Stimulated activated effector memory CD8-positive, alpha-beta T cell treated with anti-CD3 and anti-CD28 coated beads, Interleukin-12 subunit alpha, Interleukin-12 subunit beta, amount 100 ng/mL, for 72 hours (primary cell): ENCODE measurements at regions not wholly inside any gene's neighbourhood (a gene's known extent, or its start where the extent isn't known, plus 50 kb on each side); places are given as distances from the start of the nearest gene placed in this dataset.
"Not testable (repeated sequence)": the region's sequence is repeated elsewhere in the genome, so short reads cannot be mapped to it uniquely, and the experiment has no call there.

Experiments used
- ATAC-seq: fragments of 150-1000 bp; cut with Tn5 transposase; 2 replicates; pipeline ENCODE4 v1.10.0; 2021
- DNase-seq, 2 donors: peaks; one replicate each; pipeline ENCODE4 v3.0.0; 2021 to 2022; ENCODE audit warnings: low spot score in 2 of 2
- H3K27ac Mint-ChIP-seq: one replicate; pipeline ENCODE4 v1.8.0; 2022; ENCODE audit warnings: mild to moderate bottlenecking, mixed read lengths
- H3K36me3 Mint-ChIP-seq: one replicate; pipeline ENCODE4 v1.8.0; 2022; ENCODE audit warnings: mild to moderate bottlenecking, mixed read lengths
- H3K4me1 Mint-ChIP-seq: one replicate; pipeline ENCODE4 v1.8.0; 2022; ENCODE audit warnings: mixed read lengths
- H3K4me3 Mint-ChIP-seq: one replicate; pipeline ENCODE4 v1.8.0; 2022; ENCODE audit warnings: mild to moderate bottlenecking, mixed read lengths
- H3K9me3 Mint-ChIP-seq: one replicate; pipeline ENCODE4 v1.8.0; 2022; ENCODE audit warnings: mixed read lengths

DNA sequence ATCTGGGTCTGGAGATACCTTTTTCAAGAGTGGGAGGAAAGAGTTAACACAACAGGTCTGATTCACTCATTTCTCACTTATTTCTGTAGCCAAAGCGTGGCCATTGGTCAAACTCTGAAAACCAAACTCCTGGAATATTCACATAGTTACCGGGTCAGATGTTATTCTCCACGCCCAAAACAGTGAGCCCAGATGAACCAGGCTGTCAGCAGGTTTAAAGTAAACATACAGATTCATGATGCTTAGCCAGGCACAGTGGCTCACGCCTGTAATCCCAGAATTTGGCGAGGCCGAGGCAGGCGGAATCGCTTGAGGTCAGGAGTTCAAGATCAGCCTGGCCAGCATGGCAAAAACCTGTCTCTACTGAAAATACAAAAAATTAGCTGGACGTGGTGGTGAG lies 126.1 kb downstream of the SEPTIN7 start:
- DNase-seq = peak in 1 of 2 donors; percentile 10
- H3K27ac Mint-ChIP-seq, H3K36me3 Mint-ChIP-seq, H3K4me3 Mint-ChIP-seq, H3K4me1 Mint-ChIP-seq, ATAC-seq, H3K9me3 Mint-ChIP-seq: not testable (repeated sequence)

GRCh38 chr7:35931134-35931533 lies 130.3 kb downstream of the SEPTIN7 start:
- not testable (repeated sequence) for DNase-seq, H3K4me1 Mint-ChIP-seq, H3K27ac Mint-ChIP-seq, H3K9me3 Mint-ChIP-seq, H3K36me3 Mint-ChIP-seq, ATAC-seq, H3K4me3 Mint-ChIP-seq

DNA sequence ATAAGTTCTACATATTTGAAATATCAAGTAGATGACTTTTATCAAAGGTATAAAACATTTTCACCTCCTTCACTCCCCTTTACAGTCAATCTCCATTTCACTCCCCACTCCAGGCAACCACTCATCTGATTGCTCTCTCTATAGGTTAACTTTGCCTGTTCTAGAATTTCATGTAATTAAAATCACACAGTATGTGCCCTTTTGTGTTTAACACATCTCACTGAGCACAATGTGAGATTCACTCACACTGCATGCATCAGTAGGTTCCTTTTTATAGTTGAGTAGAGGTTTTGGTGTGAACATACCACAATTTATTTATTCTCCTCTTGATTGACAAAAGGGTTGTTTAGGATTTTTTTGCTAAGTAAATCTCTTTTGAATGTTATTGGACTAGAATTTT lies 130.7 kb downstream of the SEPTIN7 start:
- not testable (repeated sequence) for DNase-seq, H3K27ac Mint-ChIP-seq

GRCh38 chr7:35940695-35941094 lies 139.8 kb downstream of the SEPTIN7 start:
- H3K27ac Mint-ChIP-seq, H3K4me1 Mint-ChIP-seq, ATAC-seq, H3K36me3 Mint-ChIP-seq, H3K4me3 Mint-ChIP-seq, H3K9me3 Mint-ChIP-seq: not testable (repeated sequence)
- peak in 1 of 2 donors; percentile 22 for DNase-seq

More for the DNA sequence above, 130.7 kb downstream of the SEPTIN7 start:
- not testable (repeated sequence) for H3K36me3 Mint-ChIP-seq, H3K4me1 Mint-ChIP-seq, H3K4me3 Mint-ChIP-seq, H3K9me3 Mint-ChIP-seq, ATAC-seq

DNA sequence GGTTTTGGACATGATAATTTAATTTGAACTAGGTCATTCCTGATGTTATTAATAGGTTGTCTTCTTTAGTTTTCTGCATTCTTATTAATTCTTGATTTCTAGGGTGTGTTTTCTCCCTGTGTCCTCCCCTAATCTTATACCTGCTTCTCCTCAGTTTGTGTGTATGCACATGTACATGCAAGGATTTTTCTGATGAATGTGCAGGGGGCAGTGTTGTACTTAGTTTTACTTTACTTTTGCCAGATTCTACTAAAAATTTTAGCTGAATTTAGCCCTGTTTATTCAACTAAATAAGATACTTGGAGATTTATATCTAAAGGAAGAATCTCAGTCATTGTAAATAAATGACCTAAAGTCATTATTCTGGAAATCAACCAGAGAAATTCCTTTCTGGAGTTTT lies 144.8 kb downstream of the SEPTIN7 start:
- not testable (repeated sequence) for H3K36me3 Mint-ChIP-seq, H3K27ac Mint-ChIP-seq, H3K9me3 Mint-ChIP-seq, H3K4me3 Mint-ChIP-seq, H3K4me1 Mint-ChIP-seq, DNase-seq, ATAC-seq

DNA sequence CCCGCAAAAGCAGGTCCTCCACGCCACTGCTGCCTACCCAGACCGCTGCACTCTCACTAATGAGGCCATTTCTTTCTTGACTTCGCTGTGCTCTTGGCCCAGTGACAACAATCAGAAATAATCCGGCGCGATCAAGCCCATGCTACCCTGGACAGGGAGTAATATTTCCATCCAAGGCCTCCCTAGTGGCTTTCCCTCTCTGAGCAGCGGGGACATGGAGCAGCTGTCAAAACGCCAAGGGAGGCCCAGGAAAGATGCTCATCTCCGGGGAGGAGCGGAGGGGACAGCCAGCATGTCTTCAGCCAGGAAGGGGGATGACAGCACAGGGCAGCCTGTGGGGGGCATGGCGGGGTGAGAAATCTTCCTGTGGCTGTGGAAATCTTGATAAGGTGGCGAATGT lies 154.9 kb downstream of the SEPTIN7 start:
- H3K4me3 Mint-ChIP-seq, H3K4me1 Mint-ChIP-seq, DNase-seq, H3K27ac Mint-ChIP-seq, ATAC-seq, H3K9me3 Mint-ChIP-seq, H3K36me3 Mint-ChIP-seq: not testable (repeated sequence)

DNA sequence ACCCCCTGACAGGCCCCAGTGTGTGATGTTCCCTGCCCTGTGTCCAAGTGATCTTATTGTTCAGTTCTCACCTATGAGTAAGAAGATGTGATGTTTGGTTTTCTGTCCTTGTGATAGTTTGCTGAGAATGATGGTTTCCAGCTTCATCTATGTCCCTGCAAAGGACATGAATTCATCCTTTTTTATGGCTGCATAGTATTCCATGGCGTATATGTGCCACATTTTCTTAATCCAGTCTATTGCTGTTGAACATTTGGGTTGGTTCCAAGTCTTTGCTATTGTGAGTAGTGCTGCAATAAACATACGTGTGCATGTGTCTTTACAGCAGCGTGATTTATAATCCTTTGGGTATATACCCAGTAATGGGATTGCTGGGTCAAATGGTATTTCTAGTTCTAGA lies 156.1 kb downstream of the SEPTIN7 start:
- not testable (repeated sequence) for H3K36me3 Mint-ChIP-seq, H3K4me3 Mint-ChIP-seq, H3K27ac Mint-ChIP-seq, DNase-seq, H3K4me1 Mint-ChIP-seq, ATAC-seq, H3K9me3 Mint-ChIP-seq

- not testable (repeated sequence) for DNase-seq, H3K9me3 Mint-ChIP-seq, H3K4me1 Mint-ChIP-seq, H3K36me3 Mint-ChIP-seq, ATAC-seq, H3K4me3 Mint-ChIP-seq, H3K27ac Mint-ChIP-seq
These were observed 160.4 kb downstream of the SEPTIN7 start for GRCh38 chr7:35961260-35961659.

- not testable (repeated sequence) for H3K27ac Mint-ChIP-seq, H3K4me3 Mint-ChIP-seq, H3K36me3 Mint-ChIP-seq, H3K4me1 Mint-ChIP-seq, H3K9me3 Mint-ChIP-seq, ATAC-seq, DNase-seq
These were observed 161.8 kb downstream of the SEPTIN7 start for GRCh38 chr7:35962607-35963006.

DNA sequence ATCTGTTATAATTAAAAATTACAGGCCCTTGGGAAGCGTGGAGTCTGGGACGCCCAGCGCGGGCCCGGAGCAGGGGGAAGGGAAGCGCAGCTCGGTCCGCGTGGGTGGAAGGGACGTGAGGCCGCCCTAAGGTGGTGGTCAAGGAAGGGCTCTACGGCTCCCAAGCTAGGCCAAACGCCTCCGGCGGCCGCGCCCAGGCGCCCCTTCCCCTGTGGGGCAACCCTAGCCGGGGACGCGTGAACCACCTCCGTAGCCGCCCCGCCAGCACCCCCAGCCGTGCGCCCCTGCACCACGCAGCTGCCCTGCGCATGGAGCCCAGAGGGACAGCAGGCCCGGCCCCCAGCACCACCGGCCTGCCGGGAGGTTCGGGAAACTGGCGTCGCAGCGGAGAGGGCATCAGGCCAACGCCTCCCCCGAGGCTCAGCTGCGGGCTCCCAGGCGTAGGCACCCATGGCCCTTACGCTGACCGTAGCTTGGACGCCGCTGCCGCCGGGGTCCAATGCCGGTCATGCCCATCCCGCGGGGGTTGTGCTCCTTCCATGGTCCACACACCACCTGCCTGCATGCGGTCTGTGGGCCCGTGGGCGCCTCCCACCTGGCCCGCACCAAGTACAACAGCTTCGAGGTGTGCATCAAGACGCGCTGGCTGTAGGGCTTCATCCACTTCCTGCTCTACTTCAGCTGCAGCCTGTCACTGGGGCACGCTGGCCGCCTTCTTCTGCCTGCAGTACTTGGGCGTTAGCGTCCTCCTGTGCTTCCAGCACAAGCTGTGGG lies 166.7 kb downstream of the SEPTIN7 start:
- Mint-ChIP-seq H3K27ac (no peak overlapping the region), H3K36me3 (no peaks in the 10 kb centered on the region), H3K4me1 (peaks cover 5% of the 10 kb centered on the region), H3K4me3 (no peak overlapping the region), H3K9me3 (no peaks in the 10 kb centered on the region)
- no peak for DNase-seq
- ATAC-seq = peak; percentile 11

DNA sequence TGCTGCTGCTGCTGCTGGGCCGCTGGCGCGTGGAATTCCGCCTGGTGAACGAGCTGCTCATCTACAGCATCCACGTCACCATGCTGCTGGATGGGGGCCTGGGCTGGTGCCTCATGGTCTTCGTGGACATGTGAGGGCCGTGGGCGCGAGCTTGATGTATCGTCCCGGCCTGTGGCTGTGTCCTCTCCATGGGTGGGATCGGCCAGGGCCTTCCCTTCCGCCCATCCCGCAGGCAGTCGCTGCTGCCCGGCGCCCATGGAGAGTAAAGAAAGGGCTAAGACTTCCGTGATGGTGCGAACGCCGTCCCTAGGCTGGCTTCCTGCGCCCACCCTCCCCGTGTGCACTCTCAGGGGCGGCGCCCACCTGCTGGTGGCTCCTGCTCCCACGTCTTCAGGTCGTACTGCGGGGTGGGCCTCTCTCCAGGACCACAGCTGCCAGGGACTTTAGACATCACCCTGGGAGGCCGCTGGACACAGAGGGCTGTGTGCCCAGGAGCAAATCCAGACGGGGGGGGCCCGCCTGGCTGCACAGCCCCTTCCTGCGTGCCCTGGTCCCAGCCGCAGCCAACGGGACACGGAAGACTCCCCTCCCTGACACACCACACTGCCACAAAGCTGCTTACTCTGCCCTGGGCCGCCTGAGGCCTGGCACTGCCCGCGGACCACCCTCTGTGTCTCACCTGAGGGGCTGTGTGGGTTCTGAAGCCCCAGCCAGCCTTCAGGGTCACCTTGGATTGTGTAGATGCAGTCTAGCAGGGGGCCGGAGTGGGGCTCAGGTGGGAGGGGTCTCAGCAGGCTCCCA lies 167.5 kb downstream of the SEPTIN7 start:
- ATAC-seq (peak; percentile 26), DNase-seq (no peak)
- peaks cover 5% of the 10 kb centered on the region for H3K4me1 Mint-ChIP-seq
- H3K36me3 Mint-ChIP-seq = no peaks in the 10 kb centered on the region
- no peak overlapping the region for H3K4me3 Mint-ChIP-seq
- H3K9me3 Mint-ChIP-seq = no peaks in the 10 kb centered on the region
- H3K27ac Mint-ChIP-seq = no peak overlapping the region

- H3K36me3 Mint-ChIP-seq = no peaks in the 10 kb centered on the region
- no peak overlapping the region for H3K4me3 Mint-ChIP-seq
- H3K4me1 Mint-ChIP-seq = peaks cover 5% of the 10 kb centered on the region
- H3K27ac Mint-ChIP-seq = no peak overlapping the region
- DNase-seq (no peak), ATAC-seq (no peak)
- no peaks in the 10 kb centered on the region for H3K9me3 Mint-ChIP-seq
These were observed 168.2 kb downstream of the SEPTIN7 start for GRCh38 chr7:35969066-35969465.

DNA sequence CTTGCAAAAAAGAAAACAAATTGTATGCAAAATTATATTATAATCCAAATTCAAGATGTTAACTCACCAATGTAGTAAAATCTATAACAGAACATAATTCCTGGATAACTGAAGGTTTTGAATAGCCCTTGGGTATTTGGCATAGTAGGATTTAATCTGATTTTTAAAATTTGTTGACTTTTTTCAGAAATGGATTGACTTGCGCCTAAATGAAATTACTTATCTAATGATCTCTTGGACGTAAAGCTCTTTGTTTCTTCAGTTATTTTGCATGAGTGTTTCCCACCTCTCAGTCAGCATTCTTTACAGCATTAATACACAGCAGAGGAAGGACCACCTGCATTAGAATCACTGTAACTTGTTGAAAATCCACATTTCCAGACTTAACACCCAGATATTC lies 169.6 kb downstream of the SEPTIN7 start:
- DNase-seq (no peak), ATAC-seq (no peak)
- no peaks in the 10 kb centered on the region for H3K36me3 Mint-ChIP-seq
- no peaks in the 10 kb centered on the region for H3K9me3 Mint-ChIP-seq
- no peak overlapping the region for H3K27ac Mint-ChIP-seq
- H3K4me1 Mint-ChIP-seq = peaks cover 5% of the 10 kb centered on the region
- no peak overlapping the region for H3K4me3 Mint-ChIP-seq

- H3K4me1 Mint-ChIP-seq = peaks cover 5% of the 10 kb centered on the region
- peak overlapping the region; percentile 29 for H3K4me3 Mint-ChIP-seq
- no peaks in the 10 kb centered on the region for H3K9me3 Mint-ChIP-seq
- no peak overlapping the region for H3K27ac Mint-ChIP-seq
- ATAC-seq (peak; percentile 39), DNase-seq (no peak)
- H3K36me3 Mint-ChIP-seq = no peaks in the 10 kb centered on the region
These were observed 170.5 kb downstream of the SEPTIN7 start for GRCh38 chr7:35971133-35971891.

GRCh38 chr7:35975851-35976454 lies 175.1 kb downstream of the SEPTIN7 start:
- DNase-seq (peak; percentile 29 to 68), ATAC-seq (peak; percentile 62)
- no peak overlapping the region for H3K4me3 Mint-ChIP-seq
- peaks cover 5% of the 10 kb centered on the region for H3K4me1 Mint-ChIP-seq
- no peak overlapping the region for H3K27ac Mint-ChIP-seq
- no peaks in the 10 kb centered on the region for H3K36me3 Mint-ChIP-seq
- no peaks in the 10 kb centered on the region for H3K9me3 Mint-ChIP-seq
